Gastrocnemius medialis (tissue), 4 donors: ENCODE measurements at regions not wholly inside any gene's neighbourhood (a gene's known extent, or its start where the extent isn't known, plus 50 kb on each side); places are given as distances from the start of the nearest gene placed in this dataset.

Experiments used
- CTCF ChIP-seq, 5 experiments: fragments of 450-650 bp in 3 of 5; fragments of 200-600 bp in 2 of 5; sonication (generic) in 2 of 5; IDR thresholded peaks in 4 of 5; conservative IDR thresholded peaks in 1 of 5; 1 replicate in 4 of 5; 2 replicates in 1 of 5; pipeline ENCODE4 v1.5.1; 2016 to 2019; ENCODE audit warnings: antibody characterized with exemption in 5 of 5, mild to moderate bottlenecking in 3 of 5, moderate library complexity in 3 of 5
- POLR2A ChIP-seq, 2 donors: fragments of 450-650 bp; IDR thresholded peaks; one replicate each; pipeline ENCODE4 v1.6.1; 2017; ENCODE audit warnings: antibody characterized with exemption in 2 of 2, mild to moderate bottlenecking in 2 of 2, moderate library complexity in 2 of 2

GRCh38 chr13:79226250-79226649, 179.8 kb downstream of the RBM26 start:
- TF ChIP-seq CTCF (IDR thresholded peaks at IDR 0.05 in 4 of 5, conservative IDR thresholded peaks at IDR 0.05 in 1 of 5) (no peak), POLR2A (IDR thresholded peaks at IDR 0.05) (no peak)
